DOHH2 (cell line): ENCODE measurements at regions not wholly inside any gene's neighbourhood (a gene's known extent, or its start where the extent isn't known, plus 50 kb on each side); places are given as distances from the start of the nearest gene placed in this dataset.

Source experiments
- H3F3A ChIP-seq: fragments of 200-600 bp; sonication (generic), shearing (Covaris generic); 2 replicates; pipeline ENCODE4 v1.6.0; 2016; ENCODE audit warnings: antibody characterized with exemption, mild to moderate bottlenecking; ENCODE audit not compliant: control insufficient read depth, insufficient read depth
- H3K27ac ChIP-seq: fragments of 200-600 bp; sonication (generic); 2 replicates; pipeline ENCODE4 v1.5.1; 2014; ENCODE audit warnings: low read depth, mild to moderate bottlenecking, low read length, moderate library complexity
- H3K27me3 ChIP-seq: fragments of 200-600 bp; sonication (generic); 2 replicates; pipeline ENCODE4 v1.6.1; 2014; ENCODE audit warnings: mild to moderate bottlenecking, low read length, mixed read lengths; ENCODE audit not compliant: control insufficient read depth
- H3K36me3 ChIP-seq: fragments of 200-600 bp; sonication (generic); 2 replicates; pipeline ENCODE4 v1.6.1; 2014; ENCODE audit warnings: mild to moderate bottlenecking, low read length, moderate library complexity, mixed read lengths; ENCODE audit not compliant: control insufficient read depth
- H3K4me1 ChIP-seq: fragments of 200-600 bp; sonication (generic); 2 replicates; pipeline ENCODE4 v1.6.1; 2014; ENCODE audit warnings: mild to moderate bottlenecking, low read length, mixed read lengths; ENCODE audit not compliant: control insufficient read depth
- H3K4me2 ChIP-seq: fragments of 200-600 bp; sonication (generic); 2 replicates; pipeline ENCODE4 v1.6.0; 2014; ENCODE audit warnings: mild to moderate bottlenecking, low read length, moderate library complexity
- H3K4me3 ChIP-seq: fragments of 200-600 bp; sonication (generic); 2 replicates; pipeline ENCODE4 v1.5.1; 2014; ENCODE audit warnings: mild to moderate bottlenecking, low read length, mixed read lengths
- H3K79me2 ChIP-seq: fragments of 200-600 bp; sonication (generic); 2 replicates; pipeline ENCODE4 v1.6.1; 2014; ENCODE audit warnings: mild to moderate bottlenecking, low read length, mixed read lengths; ENCODE audit not compliant: control insufficient read depth
- H3K9me2 ChIP-seq: fragments of 200-600 bp; sonication (generic); replicated peaks from 2 replicates; pipeline ENCODE4 v1.6.1; 2014; ENCODE audit warnings: mild to moderate bottlenecking, low read length, mixed read lengths; ENCODE audit not compliant: control insufficient read depth
- H3K9me3 ChIP-seq: fragments of 200-600 bp; sonication (generic); 2 replicates; pipeline ENCODE4 v1.6.1; 2014; ENCODE audit warnings: antibody characterized with exemption, low read length, mixed read lengths; ENCODE audit not compliant: control insufficient read depth, insufficient read depth
- H4K20me1 ChIP-seq: fragments of 200-600 bp; sonication (generic); 2 replicates; pipeline ENCODE4 v1.6.0; 2014; ENCODE audit warnings: low read depth, mild to moderate bottlenecking, antibody characterized with exemption, low read length, moderate library complexity; ENCODE audit not compliant: control insufficient read depth, insufficient read depth
- EZH2phosphoT487 ChIP-seq: fragments of 200-600 bp; sonication (generic); IDR thresholded peaks from 2 replicates; pipeline ENCODE4 v1.6.1; 2017; ENCODE audit warnings: borderline replicate concordance, mild to moderate bottlenecking, antibody characterized with exemption, low read length, moderate library complexity, mixed read lengths
- TF ChIP-seq, protein P1 (sequence below): fragments of 200-600 bp; sonication (generic); IDR thresholded peaks from one replicate; pipeline ENCODE4 v1.5.1; 2014; ENCODE audit warnings: antibody characterized with exemption, mild to moderate bottlenecking, low read depth, low read length; ENCODE audit not compliant: poor library complexity, severe bottlenecking

DNA sequence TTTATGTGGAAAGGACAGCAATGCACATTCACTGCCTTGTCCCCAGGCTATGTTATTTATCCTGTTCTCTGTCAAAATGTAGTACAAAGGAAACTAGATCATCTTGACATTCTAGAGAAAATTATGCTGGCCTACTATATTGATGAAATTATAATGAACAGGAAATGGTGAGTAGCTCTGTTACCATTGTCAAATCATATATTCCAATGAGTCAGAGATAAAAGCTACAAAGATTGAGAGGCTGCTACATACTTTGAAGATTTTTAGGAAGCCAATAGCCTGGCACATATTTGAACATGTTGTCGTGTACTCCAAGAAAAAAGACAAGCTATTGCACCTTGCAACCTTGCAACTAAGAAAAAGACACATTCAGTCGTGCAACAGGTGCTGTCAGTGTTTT lies 52.7 kb upstream of the TET2 start:
- no peaks in the 10 kb centered on the region for H4K20me1 ChIP-seq
- no peaks in the 10 kb centered on the region for H3K9me3 ChIP-seq
- no peak overlapping the region for H3K27ac ChIP-seq
- H3K4me2 ChIP-seq: no peak overlapping the region
- H3K4me3 ChIP-seq: no peak overlapping the region
- no peaks in the 10 kb centered on the region for H3K4me1 ChIP-seq
- H3K79me2 ChIP-seq: no peaks in the 10 kb centered on the region
- TF ChIP-seq, protein P1, sequence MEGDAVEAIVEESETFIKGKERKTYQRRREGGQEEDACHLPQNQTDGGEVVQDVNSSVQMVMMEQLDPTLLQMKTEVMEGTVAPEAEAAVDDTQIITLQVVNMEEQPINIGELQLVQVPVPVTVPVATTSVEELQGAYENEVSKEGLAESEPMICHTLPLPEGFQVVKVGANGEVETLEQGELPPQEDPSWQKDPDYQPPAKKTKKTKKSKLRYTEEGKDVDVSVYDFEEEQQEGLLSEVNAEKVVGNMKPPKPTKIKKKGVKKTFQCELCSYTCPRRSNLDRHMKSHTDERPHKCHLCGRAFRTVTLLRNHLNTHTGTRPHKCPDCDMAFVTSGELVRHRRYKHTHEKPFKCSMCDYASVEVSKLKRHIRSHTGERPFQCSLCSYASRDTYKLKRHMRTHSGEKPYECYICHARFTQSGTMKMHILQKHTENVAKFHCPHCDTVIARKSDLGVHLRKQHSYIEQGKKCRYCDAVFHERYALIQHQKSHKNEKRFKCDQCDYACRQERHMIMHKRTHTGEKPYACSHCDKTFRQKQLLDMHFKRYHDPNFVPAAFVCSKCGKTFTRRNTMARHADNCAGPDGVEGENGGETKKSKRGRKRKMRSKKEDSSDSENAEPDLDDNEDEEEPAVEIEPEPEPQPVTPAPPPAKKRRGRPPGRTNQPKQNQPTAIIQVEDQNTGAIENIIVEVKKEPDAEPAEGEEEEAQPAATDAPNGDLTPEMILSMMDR: no peak
- TF ChIP-seq EZH2phosphoT487: no peak
- no peaks in the 10 kb centered on the region for H3K9me2 ChIP-seq
- no peaks in the 10 kb centered on the region for H3K36me3 ChIP-seq
- H3K27me3 ChIP-seq: no peaks in the 10 kb centered on the region
- no peaks in the 10 kb centered on the region for H3F3A ChIP-seq
